Endothelial cell of umbilical vein (primary cell): ENCODE measurements at regions not wholly inside any gene's neighbourhood (a gene's known extent, or its start where the extent isn't known, plus 50 kb on each side); places are given as distances from the start of the nearest gene placed in this dataset.

Experiments
- CTCF ChIP-seq, 2 donors: IDR thresholded peaks; 1 replicate in 1 of 2; 2 replicates in 1 of 2; pipeline ENCODE4 v1.5.1; 2011; ENCODE audit warnings: low read length in 2 of 2, mild to moderate bottlenecking in 2 of 2, moderate library complexity in 2 of 2, control low read depth in 1 of 2, inconsistent platforms in 1 of 2, low read depth in 1 of 2; ENCODE audit not compliant: insufficient read depth in 1 of 2; ENCODE audit errors: extremely low read depth in 1 of 2
- POLR2A ChIP-seq: IDR thresholded peaks from 2 replicates; pipeline ENCODE4 v1.6.1; 2012; ENCODE audit warnings: low read depth, mild to moderate bottlenecking, control low read depth, low read length
- POLR2AphosphoS5 ChIP-seq: IDR thresholded peaks from 2 replicates; pipeline ENCODE4 v1.6.1; 2012; ENCODE audit warnings: low read depth, mild to moderate bottlenecking, control low read depth, low read length, moderate library complexity; ENCODE audit not compliant: insufficient read depth

GRCh38 chr16:87041286-87041685 is 275.9 kb downstream of the C16orf95 start:
- TF ChIP-seq CTCF (IDR thresholded peaks at IDR 0.05; ENCODE audit: extremely low read depth in 1 of 2, insufficient read depth in 1 of 2, low read depth in 1 of 2, low read length in 2 of 2) (no peak), POLR2A (no peak), POLR2AphosphoS5 (no peak)
